ENCODE measurements at regions not wholly inside any gene's neighbourhood (a gene's known extent, or its start where the extent isn't known, plus 50 kb on each side); places are given as distances from the start of the nearest gene placed in this dataset.

DNA sequence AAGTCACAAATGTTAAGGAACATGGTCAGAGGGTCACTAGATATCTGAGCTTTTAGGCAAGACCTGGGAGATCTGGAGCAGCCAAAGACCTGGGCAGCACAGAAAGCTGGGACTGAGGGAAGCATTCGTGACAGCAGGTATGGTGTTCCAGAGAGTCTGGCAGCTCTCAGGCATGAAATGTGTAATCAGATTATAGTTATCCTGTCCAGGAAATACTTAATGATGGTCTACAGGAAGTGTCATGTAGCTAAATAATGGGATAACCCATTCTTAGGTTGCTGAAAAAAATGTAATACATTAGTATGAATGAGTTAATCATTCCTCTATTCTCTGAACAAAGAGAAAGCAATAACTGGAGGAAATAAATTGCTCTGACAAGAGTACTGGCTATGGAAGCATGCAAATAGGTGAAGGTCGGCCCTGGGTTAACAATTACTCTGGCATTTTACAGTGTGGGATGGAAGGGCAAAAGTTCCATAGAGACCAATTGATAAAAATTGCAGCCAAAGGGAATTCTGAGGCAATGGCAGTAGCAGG lies 740.5 kb downstream of the CBLN4 start:
- Histone ChIP-seq H3K9me3 (replicated peaks in 1 of 11) (no peaks in the 10 kb centered on the region), H4K20me1 (no peaks in the 10 kb centered on the region), H3K4me2 (no peak overlapping the region), H3K4me1 (peaks cover 0 to 7% (median under 1%) of the 10 kb centered on the region in 10 experiments; a peak in 10 of 20 replicates), H3K9ac (no peak overlapping the region), H3K27ac (no peak overlapping the region), H3K4me3 (no peak overlapping the region), H3K27me3 (no peaks in the 10 kb centered on the region), H3K36me3 (no peaks in the 10 kb centered on the region)
- TF ChIP-seq Cebpa-rat (IDR thresholded peaks at IDR 0.05), result no peak

DNA sequence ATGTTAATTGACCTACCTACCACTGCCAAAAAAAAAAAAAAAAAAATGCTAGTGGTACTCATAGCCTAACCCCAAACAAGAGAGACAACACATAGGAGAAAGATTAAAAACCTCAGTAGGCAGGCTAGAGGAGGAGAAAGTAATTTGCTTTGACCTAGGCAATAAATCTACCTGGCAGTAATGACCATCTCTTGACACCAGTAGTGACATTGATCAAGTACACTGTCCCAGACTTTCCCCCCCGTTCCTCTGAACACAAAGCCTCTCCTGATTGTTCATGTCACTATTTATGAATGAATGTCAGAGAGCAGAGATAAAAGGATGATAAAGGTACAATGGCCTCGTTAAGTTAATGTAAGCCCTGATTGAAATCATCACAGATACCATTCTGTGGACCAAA lies 746.8 kb downstream of the CBLN4 start:
- no peak for TF ChIP-seq Cebpa-rat (IDR thresholded peaks at IDR 0.05)
- Histone ChIP-seq H3K27ac (no peak overlapping the region), H3K9me3 (replicated peaks in 1 of 11) (no peaks in the 10 kb centered on the region), H3K9ac (no peak overlapping the region), H3K4me1 (no peaks in the 10 kb centered on the region), H4K20me1 (no peaks in the 10 kb centered on the region), H3K27me3 (no peaks in the 10 kb centered on the region), H3K4me3 (no peak overlapping the region), H3K4me2 (no peak overlapping the region), H3K36me3 (no peaks in the 10 kb centered on the region)

DNA sequence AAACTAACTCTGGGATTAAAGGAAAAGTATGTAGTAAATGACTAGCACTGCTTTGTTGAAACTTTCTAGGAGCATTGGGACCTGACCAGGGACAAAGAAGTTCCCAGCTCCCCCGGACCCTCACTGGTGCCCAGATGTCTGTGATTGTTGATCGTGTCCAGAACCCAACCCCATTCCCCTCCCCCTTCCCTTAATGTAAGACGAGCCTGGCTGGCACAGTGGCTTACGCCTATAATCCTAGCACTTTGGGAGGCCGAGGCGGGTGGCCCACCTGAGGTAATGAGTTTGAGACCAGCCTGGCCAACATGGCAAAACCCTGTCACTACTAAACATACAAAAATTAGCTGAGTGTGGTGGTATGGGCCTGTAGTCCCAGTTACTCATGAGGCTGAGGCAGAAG lies 750.3 kb downstream of the CBLN4 start:
- Histone ChIP-seq H3K4me1 (no peaks in the 10 kb centered on the region), H3K4me3 (no peak overlapping the region), H3K27me3 (no peaks in the 10 kb centered on the region), H3K27ac (no peak overlapping the region), H3K9me3 (replicated peaks in 1 of 11) (no peaks in the 10 kb centered on the region), H4K20me1 (no peaks in the 10 kb centered on the region), H3K9ac (no peak overlapping the region), H3K4me2 (no peak overlapping the region), H3K36me3 (no peaks in the 10 kb centered on the region)
- no peak for TF ChIP-seq Cebpa-rat (IDR thresholded peaks at IDR 0.05)

DNA sequence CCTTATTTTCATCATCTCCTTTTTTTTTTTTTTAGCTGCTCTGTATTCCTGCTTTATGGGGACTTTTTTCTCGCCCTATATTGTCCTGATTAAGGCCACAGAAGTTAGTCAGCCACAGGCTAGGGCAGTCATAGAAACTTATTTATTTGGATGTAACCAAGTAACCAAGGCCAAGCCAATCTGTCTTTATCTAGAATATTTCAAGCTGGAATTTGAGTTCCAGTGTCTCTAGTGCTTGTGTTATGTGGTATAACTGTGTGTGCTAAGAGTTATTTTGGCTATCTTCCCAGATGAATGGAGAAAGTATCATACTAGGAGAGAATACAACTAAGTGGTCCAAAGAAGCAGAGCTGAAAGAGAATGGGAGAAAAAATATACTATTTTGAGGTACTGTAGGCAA lies 751.5 kb downstream of the CBLN4 start:
- H3K4me3 ChIP-seq, result no peak overlapping the region
- H3K4me1 ChIP-seq, result no peaks in the 10 kb centered on the region
- H3K9ac ChIP-seq, result no peak overlapping the region
- H3K9me3 ChIP-seq (replicated peaks in 1 of 11), result no peaks in the 10 kb centered on the region
- no peak overlapping the region for H3K4me2 ChIP-seq
- no peaks in the 10 kb centered on the region for H3K36me3 ChIP-seq
- no peak for TF ChIP-seq Cebpa-rat (IDR thresholded peaks at IDR 0.05)
- H3K27me3 ChIP-seq, result no peaks in the 10 kb centered on the region
- no peak overlapping the region for H3K27ac ChIP-seq
- no peaks in the 10 kb centered on the region for H4K20me1 ChIP-seq

DNA sequence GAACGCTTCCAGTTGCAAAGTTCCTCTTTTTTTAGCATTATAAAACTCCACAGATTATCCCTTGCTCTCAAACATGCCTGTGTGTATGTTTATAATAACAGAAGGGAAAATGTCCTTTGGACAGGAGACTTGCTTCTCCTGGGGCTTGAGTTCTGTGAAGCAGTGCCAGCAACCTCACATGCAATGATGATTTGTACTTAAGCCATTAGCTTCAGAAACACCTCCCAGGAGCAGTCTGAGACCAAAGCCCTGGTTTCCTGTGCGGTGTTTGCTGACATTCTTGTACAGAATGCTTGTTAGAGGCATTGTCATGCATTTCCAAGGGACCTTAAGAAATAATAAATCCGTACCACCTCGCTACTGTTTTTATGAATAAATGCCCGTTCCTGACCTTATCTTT lies 752.8 kb downstream of the CBLN4 start:
- H3K9ac ChIP-seq, result no peak overlapping the region
- H3K27me3 ChIP-seq, result no peaks in the 10 kb centered on the region

DNA sequence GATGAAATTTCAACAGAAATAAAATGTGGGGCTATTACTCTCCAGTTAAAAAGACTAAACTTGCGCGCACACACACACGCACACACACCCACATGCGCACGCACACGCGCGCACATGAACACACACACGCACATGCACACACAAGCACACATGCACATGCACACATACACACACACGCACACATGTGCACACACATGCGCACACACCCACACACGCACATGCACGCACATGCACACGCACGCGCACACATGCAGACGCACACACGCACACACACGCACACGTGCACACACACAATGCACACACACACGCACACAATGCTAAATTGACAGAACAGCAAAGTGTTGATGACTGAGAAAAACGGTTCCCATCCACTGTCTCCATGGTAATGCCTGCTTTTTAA lies 754.1 kb downstream of the CBLN4 start:
- no peak for TF ChIP-seq Cebpa-rat (IDR thresholded peaks at IDR 0.05)
- Histone ChIP-seq H3K27ac (no peak overlapping the region), H3K27me3 (no peaks in the 10 kb centered on the region), H3K4me1 (no peaks in the 10 kb centered on the region), H3K36me3 (no peaks in the 10 kb centered on the region), H3K4me3 (no peak overlapping the region), H3K9ac (no peak overlapping the region), H3K9me3 (replicated peaks in 1 of 11) (no peaks in the 10 kb centered on the region), H4K20me1 (no peaks in the 10 kb centered on the region), H3K4me2 (no peak overlapping the region)

More for the DNA sequence above, 752.8 kb downstream of the CBLN4 start:
- no peak overlapping the region for H3K4me2 ChIP-seq
- H4K20me1 ChIP-seq, result no peaks in the 10 kb centered on the region
- no peaks in the 10 kb centered on the region for H3K4me1 ChIP-seq
- H3K9me3 ChIP-seq (replicated peaks in 1 of 11), result no peaks in the 10 kb centered on the region
- no peaks in the 10 kb centered on the region for H3K36me3 ChIP-seq
- no peak for TF ChIP-seq Cebpa-rat (IDR thresholded peaks at IDR 0.05)
- H3K4me3 ChIP-seq, result no peak overlapping the region
- H3K27ac ChIP-seq, result no peak overlapping the region

DNA sequence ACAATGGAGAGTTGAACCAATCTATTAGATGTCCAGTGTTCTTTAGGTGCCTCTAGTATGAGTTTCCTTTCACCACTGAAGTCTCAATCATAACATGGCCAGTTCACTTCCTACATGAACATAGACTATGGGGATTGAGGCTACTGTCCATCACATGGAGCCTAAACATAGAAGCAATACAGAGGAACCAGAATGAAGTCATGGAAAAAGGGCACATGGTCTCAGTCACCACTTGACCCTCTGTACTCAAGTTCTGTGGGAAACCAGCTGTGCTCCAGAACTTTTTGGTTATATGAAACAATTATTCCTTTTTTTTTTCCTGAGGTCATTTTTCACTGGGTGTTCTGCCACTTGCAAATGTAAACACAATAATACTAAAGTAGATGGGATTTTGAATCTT lies 762.5 kb downstream of the CBLN4 start:
- Histone ChIP-seq H3K9me3 (replicated peaks in 1 of 11) (no peaks in the 10 kb centered on the region), H3K27me3 (no peaks in the 10 kb centered on the region), H3K4me3 (no peak overlapping the region), H3K36me3 (no peaks in the 10 kb centered on the region), H3K4me2 (no peak overlapping the region), H3K4me1 (no peaks in the 10 kb centered on the region), H3K9ac (no peak overlapping the region), H3K27ac (no peak overlapping the region), H4K20me1 (no peaks in the 10 kb centered on the region)
- no peak for TF ChIP-seq Cebpa-rat (IDR thresholded peaks at IDR 0.05)

DNA sequence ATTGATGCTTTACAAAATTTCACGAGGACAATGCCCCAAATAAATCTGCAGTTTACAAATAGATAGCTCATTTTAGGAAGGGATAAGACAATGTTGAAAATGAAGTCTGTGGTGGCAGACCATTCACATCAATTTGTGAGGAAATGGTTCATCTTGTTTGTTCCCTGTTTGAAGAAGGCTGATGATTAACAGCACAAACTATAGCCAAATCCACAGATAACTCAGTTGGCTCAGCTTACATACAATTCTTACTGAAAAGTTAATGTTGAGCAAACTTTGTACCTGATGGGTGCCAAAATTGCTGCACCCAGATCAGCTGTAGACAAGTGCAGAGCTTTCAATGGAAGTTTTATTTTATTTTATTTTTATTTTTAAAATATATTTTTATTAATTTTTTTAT lies 763.9 kb downstream of the DOK5 start:
- Histone ChIP-seq H3K9me3 (replicated peaks in 1 of 11) (no peaks in the 10 kb centered on the region), H3K4me2 (no peak overlapping the region), H3K9ac (no peak overlapping the region), H3K4me1 (no peaks in the 10 kb centered on the region), H3K27me3 (no peaks in the 10 kb centered on the region), H3K27ac (no peak overlapping the region), H4K20me1 (no peaks in the 10 kb centered on the region), H3K4me3 (no peak overlapping the region), H3K36me3 (no peaks in the 10 kb centered on the region)
- TF ChIP-seq Cebpa-rat (IDR thresholded peaks at IDR 0.05), result no peak

DNA sequence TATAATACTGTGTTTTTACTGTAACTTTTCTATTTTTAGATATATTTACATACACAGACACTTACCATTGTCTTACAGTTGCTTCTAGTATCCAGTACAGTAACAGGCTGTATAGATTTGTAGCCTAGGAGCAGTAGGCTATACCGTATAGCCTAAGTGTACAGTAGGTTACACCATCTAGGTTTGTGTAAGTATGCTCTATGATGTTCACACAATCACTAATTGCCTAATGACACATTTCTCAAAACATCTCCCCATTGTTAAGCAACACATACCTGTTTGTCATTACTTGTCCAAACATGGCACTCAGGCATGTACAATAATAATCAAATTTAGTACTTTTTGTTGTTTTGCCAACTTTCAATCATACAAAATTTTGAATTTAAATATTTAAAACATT lies 757.3 kb downstream of the DOK5 start:
- Histone ChIP-seq H3K9me3 (replicated peaks in 1 of 11) (no peaks in the 10 kb centered on the region), H3K36me3 (no peaks in the 10 kb centered on the region), H3K4me2 (no peak overlapping the region), H3K4me1 (no peaks in the 10 kb centered on the region), H3K4me3 (no peak overlapping the region), H3K27ac (no peak overlapping the region), H3K9ac (no peak overlapping the region), H3K27me3 (no peaks in the 10 kb centered on the region), H4K20me1 (no peaks in the 10 kb centered on the region)
- TF ChIP-seq Cebpa-rat (IDR thresholded peaks at IDR 0.05), result no peak

DNA sequence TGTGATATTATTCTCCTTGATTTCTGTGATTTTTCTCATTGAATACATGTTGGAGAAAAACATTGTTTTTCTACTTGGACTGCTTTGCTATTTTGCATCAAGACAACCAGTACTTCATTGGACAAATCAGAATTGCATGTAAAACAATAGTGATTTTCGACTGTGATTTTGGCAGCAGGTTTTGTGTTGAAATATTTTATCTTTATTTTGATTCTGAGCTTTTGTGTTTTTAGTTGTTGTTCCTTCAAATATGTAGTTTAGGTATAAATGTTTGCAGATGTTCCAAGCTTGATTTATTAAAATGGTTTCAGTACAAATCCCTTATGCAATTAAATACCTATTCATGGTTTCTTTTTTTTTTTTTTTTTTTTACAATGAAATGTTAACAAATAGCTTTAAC lies 754.1 kb downstream of the DOK5 start:
- H3K27me3 ChIP-seq, result no peaks in the 10 kb centered on the region

More for the DNA sequence above, 754.1 kb downstream of the DOK5 start:
- H3K4me3 ChIP-seq, result no peak overlapping the region
- no peaks in the 10 kb centered on the region for H3K36me3 ChIP-seq
- no peaks in the 10 kb centered on the region for H3K4me1 ChIP-seq
- no peak for TF ChIP-seq Cebpa-rat (IDR thresholded peaks at IDR 0.05)
- no peak overlapping the region for H3K27ac ChIP-seq
- H3K9ac ChIP-seq, result no peak overlapping the region
- H3K4me2 ChIP-seq, result no peak overlapping the region
- H4K20me1 ChIP-seq, result no peaks in the 10 kb centered on the region
- H3K9me3 ChIP-seq (replicated peaks in 1 of 11), result peaks cover 0 to 6% (median 0%) of the 10 kb centered on the region in 11 experiments; a peak in 1 of 22 replicates

Measured in BLaER1 treated with 17β-estradiol and CSF1 and Interleukin-3, amounts not matched to agents 10 nM and 100 nM (cell line).